SK-N-SH (cell line): ENCODE measurements at regions not wholly inside any gene's neighbourhood (a gene's known extent, or its start where the extent isn't known, plus 50 kb on each side); places are given as distances from the start of the nearest gene placed in this dataset.

ENCODE experiments used
- CTCF ChIA-PET: fragments of 300-600, 350-600 bp; formaldehyde crosslinking; extraction: SDS; loops from one replicate; lab custom pipeline; 2021; lab: Yijun Ruan, JAX
- POLR2A ChIA-PET: fragments of 350-600 bp; sonication (Branson Sonifier 250); formaldehyde crosslinking; extraction: SDS; loops from one replicate; lab custom pipeline; 2020; ENCODE audit warnings: antibody characterized with exemption, inconsistent platforms; lab: Yijun Ruan, JAX
- DNase-seq: peaks from one replicate; pipeline ENCODE4 v3.0.0; 2012
- H2AFZ ChIP-seq: fragments of 200-600 bp; sonication (generic); 2 replicates; pipeline ENCODE4 v1.8.1; 2016; ENCODE audit warnings: antibody characterized with exemption, mild to moderate bottlenecking, low read depth
- H3F3A ChIP-seq: fragments of 200-600 bp; sonication (generic); replicated peaks from 2 replicates; pipeline ENCODE3; 2016; ENCODE audit warnings: antibody characterized with exemption, mild to moderate bottlenecking; ENCODE audit not compliant: insufficient read depth
- H3K27ac ChIP-seq, 2 experiments: fragments of 200-500 bp in 1 of 2; fragments of 200-600 bp in 1 of 2; sonication (Bioruptor generic) in 1 of 2; sonication (generic), shearing (Covaris generic) in 1 of 2; 2 replicates each; pipeline versions ENCODE4 v1.5.1 to v1.6.1; 2014 to 2016; ENCODE audit warnings: low read depth in 2 of 2, inconsistent platforms in 1 of 2, low read length in 1 of 2, mild to moderate bottlenecking in 1 of 2, mixed read lengths in 1 of 2
- H3K27me3 ChIP-seq: fragments of 200-600 bp; sonication (generic), shearing (Covaris generic); 2 replicates; pipeline ENCODE4 v1.6.1; 2016; ENCODE audit warnings: mixed run types; ENCODE audit not compliant: insufficient read depth
- H3K36me3 ChIP-seq, 2 experiments: fragments of 200-500 bp in 1 of 2; fragments of 200-600 bp in 1 of 2; sonication (Bioruptor generic) in 1 of 2; sonication (generic) in 1 of 2; replicated peaks in 1 of 2; 2 replicates each; pipeline versions ENCODE3 to v1.5.1; 2014 to 2016; ENCODE audit warnings: low read length in 1 of 2, mild to moderate bottlenecking in 1 of 2; ENCODE audit not compliant: insufficient read depth in 2 of 2, control insufficient read depth in 1 of 2
- H3K4me1 ChIP-seq, 2 experiments: fragments of 200-500 bp in 1 of 2; fragments of 200-600 bp in 1 of 2; sonication (Bioruptor generic) in 1 of 2; sonication (generic), shearing (Covaris generic) in 1 of 2; 2 replicates each; pipeline versions ENCODE4 v1.5.1 to v1.6.1; 2014 to 2016; ENCODE audit warnings: low read depth in 1 of 2, low read length in 1 of 2, mixed run types in 1 of 2; ENCODE audit not compliant: insufficient read depth in 2 of 2, control insufficient read depth in 1 of 2
- H3K4me2 ChIP-seq: fragments of 200-600 bp; sonication (generic), shearing (Covaris generic); 2 replicates; pipeline ENCODE4 v1.6.1; 2017; ENCODE audit warnings: mixed run types
- H3K4me3 ChIP-seq, 2 experiments: fragments of 200-500 bp in 1 of 2; fragments of 200-600 bp in 1 of 2; sonication (Bioruptor generic) in 1 of 2; sonication (generic), shearing (Covaris generic) in 1 of 2; 2 replicates each; pipeline versions ENCODE4 v1.5.1 to v1.8.1; 2014 to 2016; ENCODE audit warnings: low read depth in 2 of 2, inconsistent platforms in 1 of 2, low read length in 1 of 2, mild to moderate bottlenecking in 1 of 2, mixed read lengths in 1 of 2, moderate library complexity in 1 of 2
- H3K79me2 ChIP-seq: fragments of 200-600 bp; sonication (generic); 2 replicates; pipeline ENCODE4 v1.8.1; 2017; ENCODE audit warnings: mild to moderate bottlenecking; ENCODE audit not compliant: insufficient read depth
- H3K9ac ChIP-seq: fragments of 200-600 bp; sonication (generic); 2 replicates; pipeline ENCODE4 v1.6.1; 2017; ENCODE audit warnings: mixed run types
- H3K9me2 ChIP-seq: fragments of 200-600 bp; sonication (generic); 2 replicates; pipeline ENCODE4 v1.6.1; 2017; ENCODE audit warnings: mixed run types
- H3K9me3 ChIP-seq: fragments of 200-600 bp; sonication (generic); 2 replicates; pipeline ENCODE4 v1.6.1; 2017; ENCODE audit warnings: mixed run types, mild to moderate bottlenecking, moderate library complexity
- H4K20me1 ChIP-seq: fragments of 200-600 bp; sonication (generic); 2 replicates; pipeline ENCODE4 v1.6.1; 2017; ENCODE audit warnings: mild to moderate bottlenecking, mixed run types; ENCODE audit not compliant: insufficient read depth
- EP300 ChIP-seq, 2 experiments: IDR thresholded peaks; 2 replicates each; pipeline versions ENCODE4 v1.4.0 to v1.6.1; 2012; ENCODE audit warnings: borderline replicate concordance in 1 of 2, low read depth in 1 of 2, low read length in 1 of 2
- FOSL2 ChIP-seq: IDR thresholded peaks from 2 replicates; pipeline ENCODE4 v1.4.0; 2012; ENCODE audit warnings: low read depth, mild to moderate bottlenecking, moderate library complexity, borderline replicate concordance
- FOXM1 ChIP-seq: IDR thresholded peaks from 2 replicates; pipeline ENCODE4 v1.4.0; 2012; ENCODE audit warnings: low read depth, mild to moderate bottlenecking
- JUND ChIP-seq: IDR thresholded peaks from 2 replicates; pipeline ENCODE4 v1.4.0; 2012
- MAX ChIP-seq: IDR thresholded peaks from 2 replicates; pipeline ENCODE4 v1.4.0; 2012; ENCODE audit warnings: low read depth
- NFIC ChIP-seq: IDR thresholded peaks from 2 replicates; pipeline ENCODE4 v1.4.0; 2012; ENCODE audit warnings: borderline replicate concordance
- PBX3 ChIP-seq: IDR thresholded peaks from 2 replicates; pipeline ENCODE4; 2012
- RAD21 ChIP-seq: IDR thresholded peaks from 2 replicates; pipeline ENCODE4 v1.6.1; 2012; ENCODE audit warnings: mild to moderate bottlenecking, low read length
- TCF12 ChIP-seq: IDR thresholded peaks from 2 replicates; pipeline ENCODE4 v1.4.0; 2012
- TEAD4 ChIP-seq: IDR thresholded peaks from 2 replicates; pipeline ENCODE4 v1.4.0; 2012; ENCODE audit warnings: mild to moderate bottlenecking, borderline replicate concordance; ENCODE audit not compliant: insufficient read depth
- WGBS: methylation state at CpG from one replicate; pipeline ENCODE4 v1.1.6; 2017; ENCODE audit warnings: low lambda C conversion rate; 5-methylcytosine and 5-hydroxymethylcytosine counted together
- TF ChIP-seq, protein P1 (sequence below): fragments of 150-350 bp; IDR thresholded peaks from 2 replicates; pipeline ENCODE4 v1.6.1; 2017; ENCODE audit warnings: antibody characterized with exemption, low read length, low read depth, borderline replicate concordance

DNA sequence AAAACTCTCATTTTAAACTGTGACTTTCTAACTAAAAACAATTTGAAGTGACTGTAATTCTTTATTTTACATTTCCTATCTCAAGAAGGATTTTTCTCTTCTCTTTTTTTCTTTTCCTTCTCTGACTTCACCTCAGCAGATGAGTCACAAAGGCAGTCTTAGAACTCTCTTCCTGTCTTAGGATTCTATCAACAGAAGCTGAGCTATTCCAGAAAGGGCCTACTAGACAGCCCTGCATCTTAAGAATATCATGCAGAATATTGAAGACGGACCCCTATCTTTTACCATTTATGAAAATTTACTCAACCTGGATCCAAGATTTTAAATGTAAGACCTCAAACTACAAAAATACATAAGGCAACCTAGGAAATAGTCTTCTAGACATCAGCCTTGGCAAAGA is 365.7 kb upstream of the SEMA3C start:
- Histone ChIP-seq H3K4me2 (0 out of 2 replicates have a peak overlapping the region, but pooled peaks have one; percentile 3), H3K9me2 (no peaks in the 10 kb centered on the region), H4K20me1 (no peaks in the 10 kb centered on the region; the same call in 1 of the 2 replicates), H3K9ac (no peak overlapping the region), H3K79me2 (no peaks in the 10 kb centered on the region), H3K36me3 (no peaks in the 10 kb centered on the region), H3K27ac (peak overlapping the region; percentile 58 to 78; a peak in 3 of 4 replicates), H3K4me1 (peaks cover 0 to 9% of the 10 kb centered on the region in 2 experiments; a peak in 2 of 4 replicates), H2AFZ (peak overlapping the region; percentile 3; the same call in 1 of the 2 replicates), H3F3A (peaks cover 29% of the 10 kb centered on the region), H3K4me3 (no peak overlapping the region), H3K9me3 (no peaks in the 10 kb centered on the region), H3K27me3 (no peaks in the 10 kb centered on the region)
- TF ChIP-seq PBX3 = peak; percentile 80
- peak; percentile 91 for TF ChIP-seq FOSL2
- TF ChIP-seq RAD21 = no peak
- peak; percentile 87 for TF ChIP-seq TCF12
- TF ChIP-seq TEAD4 = no peak
- peak; percentile 73 for TF ChIP-seq JUND
- TF ChIP-seq EP300 (IDR thresholded peaks at IDR 0.05; ENCODE audit: borderline replicate concordance in 1 of 2, low read depth in 1 of 2, low read length in 1 of 2) = peak in 1 of 2 experiments; percentile 60; a peak in 2 of 4 replicates
- TF ChIP-seq NFIC = 0 out of 2 replicates have a peak, but pooled peaks have one; percentile 7
- CTCF ChIA-PET = no interaction called here
- POLR2A ChIA-PET = no interaction called here
- WGBS = 78% methylated on average over 1 of the region's 1 CpG
- DNase-seq = no peak

- Histone ChIP-seq H3K4me1 (peaks cover 0 to 9% of the 10 kb centered on the region in 2 experiments; a peak in 2 of 4 replicates), H4K20me1 (no peaks in the 10 kb centered on the region; the same call in 1 of the 2 replicates), H3K27ac (no peak overlapping the region), H3K4me2 (no peak overlapping the region), H2AFZ (no peak overlapping the region), H3K9me3 (no peaks in the 10 kb centered on the region), H3K36me3 (no peaks in the 10 kb centered on the region), H3K79me2 (no peaks in the 10 kb centered on the region), H3K4me3 (no peak overlapping the region), H3K27me3 (no peaks in the 10 kb centered on the region), H3F3A (peaks cover 24% of the 10 kb centered on the region), H3K9ac (no peak overlapping the region), H3K9me2 (no peaks in the 10 kb centered on the region)
- ChIA-PET CTCF (interaction anchor here (0.8 kb wide), 1 partner anchor 11 kb away, joined by 3 read pairs; no protein-coding TSS in a partner anchor), POLR2A (no interaction called here)
- DNase-seq = no peak
- no peak for TF ChIP-seq FOSL2
- no peak for TF ChIP-seq MAX
- TF ChIP-seq TCF12 = no peak
- TF ChIP-seq FOXM1 = no peak
- TF ChIP-seq, protein P1, sequence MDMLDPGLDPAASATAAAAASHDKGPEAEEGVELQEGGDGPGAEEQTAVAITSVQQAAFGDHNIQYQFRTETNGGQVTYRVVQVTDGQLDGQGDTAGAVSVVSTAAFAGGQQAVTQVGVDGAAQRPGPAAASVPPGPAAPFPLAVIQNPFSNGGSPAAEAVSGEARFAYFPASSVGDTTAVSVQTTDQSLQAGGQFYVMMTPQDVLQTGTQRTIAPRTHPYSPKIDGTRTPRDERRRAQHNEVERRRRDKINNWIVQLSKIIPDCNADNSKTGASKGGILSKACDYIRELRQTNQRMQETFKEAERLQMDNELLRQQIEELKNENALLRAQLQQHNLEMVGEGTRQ = no peak
Measured at GRCh38 chr7:81280531-81280930, 361.7 kb upstream of the SEMA3C start.
